ENCODE measurements at regions not wholly inside any gene's neighbourhood (a gene's known extent, or its start where the extent isn't known, plus 50 kb on each side); places are given as distances from the start of the nearest gene placed in this dataset.

GRCh38 chr21:29245104-29245643 is 53.5 kb upstream of the BACH1 start:
- Mint-ChIP-seq H3K27ac (no peak overlapping the region; the same call in 1 of the 2 replicates), H3K27me3 (ENCODE audit: low read depth) (no peaks in the 10 kb centered on the region; the same call in 1 of the 2 replicates), H3K9me3 (peaks cover 10% of the 10 kb centered on the region), H3K4me3 (no peak overlapping the region), H3K36me3 (no peaks in the 10 kb centered on the region), H3K4me1 (no peaks in the 10 kb centered on the region)
- ATAC-seq (no peak), DNase-seq (ENCODE audit: low spot score) (no peak)
- TF ChIP-seq PRRX2 (CRISPR knock-in tag; IDR thresholded peaks at IDR 0.05) (no peak), PRDM15 (CRISPR knock-in tag; IDR thresholded peaks at IDR 0.05) (no peak), E2F4 (CRISPR knock-in tag; IDR thresholded peaks at IDR 0.05; ENCODE audit: borderline replicate concordance, low read depth) (no peak), MLX (CRISPR knock-in tag; IDR thresholded peaks at IDR 0.05) (no peak), GABPB1 (CRISPR knock-in tag; IDR thresholded peaks at IDR 0.05) (no peak)
- CTCF ChIA-PET, result interaction anchor here (1.1 kb wide), 1 partner anchor 131 kb away, joined by 4 read pairs; no protein-coding TSS in a partner anchor
- POLR2A ChIA-PET, result no interaction called here

GRCh38 chr21:29245863-29246262 is 52.9 kb upstream of the BACH1 start:
- no peak overlapping the region for H3K4me3 Mint-ChIP-seq
- H3K27ac Mint-ChIP-seq, result no peak overlapping the region
- ChIA-PET POLR2A (no interaction called here), CTCF (interaction anchor here (1.1 kb wide), 1 partner anchor 131 kb away, joined by 4 read pairs; no protein-coding TSS in a partner anchor)
- peaks cover 14% of the 10 kb centered on the region for H3K9me3 Mint-ChIP-seq
- no peaks in the 10 kb centered on the region; the same call in 1 of the 2 replicates for H3K27me3 Mint-ChIP-seq (ENCODE audit: low read depth)
- DNase-seq (ENCODE audit: low spot score), result no peak
- TF ChIP-seq GRHL2 (CRISPR knock-in tag; IDR thresholded peaks at IDR 0.05; ENCODE audit: insufficient replicate concordance, severe bottlenecking) (no peak), ZSCAN18 (CRISPR knock-in tag; IDR thresholded peaks at IDR 0.05) (no peak), ESRRA (CRISPR knock-in tag; IDR thresholded peaks at IDR 0.05; ENCODE audit: borderline replicate concordance) (no peak), CREM (CRISPR knock-in tag; IDR thresholded peaks at IDR 0.05) (no peak), MLX (CRISPR knock-in tag; IDR thresholded peaks at IDR 0.05) (no peak), GTF2I (CRISPR knock-in tag; conservative IDR thresholded peaks at IDR 0.05) (no peak), AFF4 (CRISPR knock-in tag; IDR thresholded peaks at IDR 0.05; ENCODE audit: borderline replicate concordance) (no peak), USF1 (CRISPR knock-in tag; IDR thresholded peaks at IDR 0.05) (no peak), ZNF138 (CRISPR knock-in tag; conservative IDR thresholded peaks at IDR 0.05) (no peak), ATF3 (CRISPR knock-in tag; conservative IDR thresholded peaks at IDR 0.05) (no peak), ZNF423 (CRISPR knock-in tag; IDR thresholded peaks at IDR 0.05) (no peak), CTCF (IDR thresholded peaks at IDR 0.05) (no peak), CREB1 (CRISPR knock-in tag; IDR thresholded peaks at IDR 0.05) (no peak)
- ATAC-seq, result no peak
- H3K36me3 Mint-ChIP-seq, result no peaks in the 10 kb centered on the region
- no peaks in the 10 kb centered on the region for H3K4me1 Mint-ChIP-seq
